ENCODE measurements at regions not wholly inside any gene's neighbourhood (a gene's known extent, or its start where the extent isn't known, plus 50 kb on each side); places are given as distances from the start of the nearest gene placed in this dataset.

GRCh38 chr20:57114290-57115005 is 152.0 kb downstream of the BMP7 start:
- Mint-ChIP-seq H3K4me3 (ENCODE audit: unreplicated experiment) (no peak overlapping the region), H3K4me1 (ENCODE audit: low read depth, unreplicated experiment) (no peaks in the 10 kb centered on the region), H3K9me3 (ENCODE audit: unreplicated experiment) (peaks cover 8% of the 10 kb centered on the region), H3K27ac (ENCODE audit: unreplicated experiment) (no peak overlapping the region), H3K36me3 (ENCODE audit: unreplicated experiment) (peaks cover 13% of the 10 kb centered on the region), H3K27me3 (ENCODE audit: unreplicated experiment) (peaks cover 9% of the 10 kb centered on the region)
- TF ChIP-seq, protein P1, sequence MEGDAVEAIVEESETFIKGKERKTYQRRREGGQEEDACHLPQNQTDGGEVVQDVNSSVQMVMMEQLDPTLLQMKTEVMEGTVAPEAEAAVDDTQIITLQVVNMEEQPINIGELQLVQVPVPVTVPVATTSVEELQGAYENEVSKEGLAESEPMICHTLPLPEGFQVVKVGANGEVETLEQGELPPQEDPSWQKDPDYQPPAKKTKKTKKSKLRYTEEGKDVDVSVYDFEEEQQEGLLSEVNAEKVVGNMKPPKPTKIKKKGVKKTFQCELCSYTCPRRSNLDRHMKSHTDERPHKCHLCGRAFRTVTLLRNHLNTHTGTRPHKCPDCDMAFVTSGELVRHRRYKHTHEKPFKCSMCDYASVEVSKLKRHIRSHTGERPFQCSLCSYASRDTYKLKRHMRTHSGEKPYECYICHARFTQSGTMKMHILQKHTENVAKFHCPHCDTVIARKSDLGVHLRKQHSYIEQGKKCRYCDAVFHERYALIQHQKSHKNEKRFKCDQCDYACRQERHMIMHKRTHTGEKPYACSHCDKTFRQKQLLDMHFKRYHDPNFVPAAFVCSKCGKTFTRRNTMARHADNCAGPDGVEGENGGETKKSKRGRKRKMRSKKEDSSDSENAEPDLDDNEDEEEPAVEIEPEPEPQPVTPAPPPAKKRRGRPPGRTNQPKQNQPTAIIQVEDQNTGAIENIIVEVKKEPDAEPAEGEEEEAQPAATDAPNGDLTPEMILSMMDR (IDR thresholded peaks at IDR 0.05; ENCODE audit: partially characterized antibody, unreplicated experiment) = no peak
- no peak for DNase-seq

DNA sequence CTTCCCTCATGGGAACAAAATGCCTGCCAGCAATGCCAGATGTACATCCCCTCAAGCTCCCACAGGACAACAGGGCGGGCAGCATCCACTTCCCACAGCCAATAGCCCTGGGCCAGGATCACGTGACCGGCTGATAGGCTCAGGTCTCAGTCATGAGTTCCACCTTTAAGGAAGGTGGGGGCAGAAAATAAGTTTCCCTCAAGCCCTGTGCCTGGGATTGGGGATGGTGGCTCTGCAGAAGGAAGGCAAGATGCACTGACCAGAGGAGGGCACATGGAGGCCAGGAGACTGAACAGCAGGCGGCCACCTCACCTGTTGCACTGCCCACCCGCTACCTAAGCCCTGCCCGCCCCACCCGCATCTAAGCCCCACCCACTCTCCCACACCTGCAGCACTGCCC is 149.1 kb downstream of the BMP7 start:
- Mint-ChIP-seq H3K4me3 (ENCODE audit: unreplicated experiment) (no peak overlapping the region), H3K27ac (ENCODE audit: unreplicated experiment) (no peak overlapping the region), H3K27me3 (ENCODE audit: unreplicated experiment) (peaks cover 5% of the 10 kb centered on the region), H3K36me3 (ENCODE audit: unreplicated experiment) (peaks cover 13% of the 10 kb centered on the region), H3K4me1 (ENCODE audit: low read depth, unreplicated experiment) (no peaks in the 10 kb centered on the region), H3K9me3 (ENCODE audit: unreplicated experiment) (peaks cover 10% of the 10 kb centered on the region)
- TF ChIP-seq, protein P1 (IDR thresholded peaks at IDR 0.05; ENCODE audit: partially characterized antibody, unreplicated experiment) = no peak
- DNase-seq = no peak

- no peak overlapping the region for H3K4me3 Mint-ChIP-seq (ENCODE audit: unreplicated experiment)
- peaks cover 10% of the 10 kb centered on the region for H3K9me3 Mint-ChIP-seq (ENCODE audit: unreplicated experiment)
- DNase-seq = no peak
- TF ChIP-seq, protein P1 (IDR thresholded peaks at IDR 0.05; ENCODE audit: partially characterized antibody, unreplicated experiment) = no peak
- H3K27me3 Mint-ChIP-seq (ENCODE audit: unreplicated experiment) = peaks cover 5% of the 10 kb centered on the region
- peaks cover 13% of the 10 kb centered on the region for H3K36me3 Mint-ChIP-seq (ENCODE audit: unreplicated experiment)
- no peaks in the 10 kb centered on the region for H3K4me1 Mint-ChIP-seq (ENCODE audit: low read depth, unreplicated experiment)
- H3K27ac Mint-ChIP-seq (ENCODE audit: unreplicated experiment) = no peak overlapping the region
Observed at GRCh38 chr20:57118107-57118769, 148.2 kb downstream of the BMP7 start.

Data from glutamatergic neuron (in vitro differentiated cells).